Stimulated activated naive CD4-positive, alpha-beta T cell (primary cell): ENCODE measurements at regions not wholly inside any gene's neighbourhood (a gene's known extent, or its start where the extent isn't known, plus 50 kb on each side); places are given as distances from the start of the nearest gene placed in this dataset.
"Not testable (repeated sequence)": the region's sequence is repeated elsewhere in the genome, so short reads cannot be mapped to it uniquely, and the experiment has no call there.

Experiments used
- DNase-seq, 6 experiments: peaks; one replicate each; lab custom pipeline; 2025; lab: John Stamatoyannopoulos, UW

- DNase-seq = no peak
Observed at GRCh38 chr2:143870696-143871095, 649.2 kb downstream of the ZEB2 start.

DNA sequence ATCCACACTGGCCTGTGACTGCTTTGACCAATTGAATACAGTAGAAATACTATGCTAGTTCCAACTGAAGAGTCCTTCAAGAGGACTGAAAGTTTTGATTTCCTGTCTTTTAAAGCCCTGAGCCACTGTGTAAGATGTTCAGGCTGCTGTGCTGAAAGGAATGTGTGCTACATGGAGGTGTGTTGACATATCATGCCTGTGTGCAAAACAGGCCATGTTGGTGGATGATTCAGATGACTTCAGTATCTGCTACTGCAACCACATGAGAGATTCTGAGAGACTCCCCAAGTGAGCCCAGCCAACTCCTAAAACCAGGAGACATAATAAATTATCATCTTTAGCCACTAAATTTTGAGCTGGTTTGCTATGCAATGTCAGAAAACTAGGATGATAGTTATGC, 662.9 kb downstream of the ZEB2 start:
- no peak for DNase-seq

DNA sequence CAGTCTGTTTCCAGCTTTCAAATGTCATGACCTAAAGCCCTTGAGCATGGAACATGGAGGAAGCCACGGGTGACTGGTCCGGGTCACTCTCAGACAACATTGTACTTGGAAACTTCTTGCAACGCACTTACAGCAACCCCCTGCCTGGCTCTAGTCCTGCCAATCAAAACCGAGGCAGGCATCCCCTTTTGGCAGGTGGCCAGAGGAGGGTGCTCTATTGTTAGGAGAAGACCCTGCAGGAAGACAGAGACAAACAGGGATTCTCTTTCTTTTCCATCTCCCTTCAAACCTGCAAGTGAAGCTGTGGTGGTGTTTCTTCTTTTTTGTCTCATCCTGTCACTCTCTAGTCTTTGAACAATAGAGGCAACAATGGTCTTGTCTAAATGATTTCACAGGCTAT, 667.2 kb downstream of the ZEB2 start:
- no peak for DNase-seq

GRCh38 chr2:143850084-143850483, 669.8 kb downstream of the ZEB2 start:
- no peak for DNase-seq

- no peak for DNase-seq
Observed at GRCh38 chr2:143847257-143847656, 672.7 kb downstream of the ZEB2 start.

DNA sequence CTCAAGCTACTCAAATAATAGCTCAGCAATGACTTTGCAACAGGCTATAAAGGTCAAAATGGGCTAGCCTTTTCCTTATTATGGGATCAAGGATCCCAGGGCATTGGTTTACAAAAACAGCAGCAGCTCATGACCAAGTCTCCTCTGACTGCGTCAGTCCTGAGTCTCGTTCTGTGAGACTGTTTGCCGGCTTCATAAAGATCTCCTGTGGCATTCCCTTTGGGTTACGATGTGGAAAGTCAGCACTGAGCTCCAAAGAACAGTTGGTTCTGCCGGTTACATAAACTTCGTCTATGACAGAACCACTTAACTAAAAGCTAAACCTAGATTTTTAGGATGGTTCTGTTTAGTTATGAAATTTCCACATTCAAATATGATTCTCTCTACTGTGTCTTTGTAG, 674.9 kb downstream of the ZEB2 start:
- DNase-seq = no peak

- DNase-seq = no peak
Observed at GRCh38 chr2:143843686-143844085, 676.2 kb downstream of the ZEB2 start.

GRCh38 chr2:143842836-143843235, 677.1 kb downstream of the ZEB2 start:
- no peak for DNase-seq

GRCh38 chr2:143841935-143842334, 678.0 kb downstream of the ZEB2 start:
- no peak for DNase-seq

DNA sequence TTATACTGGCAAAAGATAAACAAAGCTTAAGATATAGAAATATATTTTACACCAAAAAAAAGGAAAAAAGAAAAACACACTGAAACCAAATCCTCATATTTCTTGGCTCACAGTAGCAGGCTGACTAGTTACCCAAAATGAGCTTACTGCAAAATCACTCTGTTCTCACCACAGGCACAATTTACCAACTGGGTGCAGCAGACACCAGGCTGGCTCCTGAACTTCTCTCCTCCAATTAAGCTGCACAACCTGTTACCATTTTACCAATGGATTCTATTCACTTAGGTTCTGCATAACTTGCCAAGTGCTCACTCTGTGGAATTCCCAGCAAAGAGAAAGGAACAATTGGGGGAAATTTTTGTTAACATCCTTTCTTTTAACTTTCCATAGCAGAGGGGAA, 679.3 kb downstream of the ZEB2 start:
- no peak for DNase-seq

DNA sequence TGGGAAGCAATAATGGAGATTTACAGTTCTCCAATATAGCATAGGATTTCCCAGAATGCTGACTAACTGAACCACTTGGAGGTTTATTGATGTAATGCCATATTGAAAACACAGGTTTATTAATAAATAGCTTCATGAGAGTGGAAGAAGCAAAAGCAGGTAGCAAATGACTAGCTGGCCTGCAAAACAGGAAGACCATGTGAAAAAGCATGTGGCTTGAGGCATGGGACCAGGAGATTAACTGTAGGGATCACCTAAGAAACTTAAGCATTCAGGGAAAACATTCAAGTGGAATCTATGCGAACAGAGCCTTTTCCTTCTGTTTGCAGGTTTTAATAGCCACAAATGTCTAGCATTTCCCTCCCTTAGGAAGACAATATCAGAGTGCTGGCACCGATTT, 679.7 kb downstream of the ZEB2 start:
- no peak for DNase-seq

DNA sequence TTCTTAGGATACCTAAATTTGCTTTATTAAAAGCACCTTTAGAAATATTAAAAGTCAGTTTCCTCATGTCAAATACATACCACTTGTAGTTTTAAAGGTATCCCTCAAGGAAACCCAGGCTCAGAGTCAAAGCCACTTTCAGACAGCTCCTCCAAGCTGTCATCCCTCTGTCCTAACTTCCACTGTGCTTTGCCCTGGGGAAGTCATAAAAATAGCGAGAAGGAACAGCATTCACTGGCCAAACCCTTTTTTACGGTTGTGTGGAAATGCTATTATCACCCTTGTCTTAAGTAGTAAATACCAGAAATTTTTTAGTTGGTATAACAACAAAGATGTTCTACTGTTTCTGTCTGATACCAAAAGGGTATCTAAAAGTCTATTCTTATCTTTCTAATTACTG, 680.5 kb downstream of the ZEB2 start:
- no peak for DNase-seq

GRCh38 chr2:143837055-143837454, 682.9 kb downstream of the ZEB2 start:
- not testable (repeated sequence) for DNase-seq

DNA sequence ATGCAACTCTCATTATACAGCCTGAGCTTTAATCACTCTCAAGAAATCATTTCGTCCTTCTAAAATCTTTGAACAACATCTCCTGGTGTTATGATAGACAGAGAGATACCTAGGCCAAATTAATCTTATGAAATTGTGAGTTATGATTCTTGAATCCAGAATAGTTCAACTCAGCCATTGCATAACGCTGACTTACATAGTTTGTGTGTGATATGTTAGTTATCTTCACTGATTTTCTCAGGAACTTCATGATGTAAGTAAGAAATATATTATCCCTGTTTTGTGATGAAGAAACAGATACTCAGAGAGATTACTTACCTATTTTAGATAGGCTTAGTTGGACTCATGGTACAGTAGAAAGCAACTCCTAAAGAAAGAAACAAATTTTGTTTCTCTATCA, 684.4 kb downstream of the ZEB2 start:
- DNase-seq = no peak

DNA sequence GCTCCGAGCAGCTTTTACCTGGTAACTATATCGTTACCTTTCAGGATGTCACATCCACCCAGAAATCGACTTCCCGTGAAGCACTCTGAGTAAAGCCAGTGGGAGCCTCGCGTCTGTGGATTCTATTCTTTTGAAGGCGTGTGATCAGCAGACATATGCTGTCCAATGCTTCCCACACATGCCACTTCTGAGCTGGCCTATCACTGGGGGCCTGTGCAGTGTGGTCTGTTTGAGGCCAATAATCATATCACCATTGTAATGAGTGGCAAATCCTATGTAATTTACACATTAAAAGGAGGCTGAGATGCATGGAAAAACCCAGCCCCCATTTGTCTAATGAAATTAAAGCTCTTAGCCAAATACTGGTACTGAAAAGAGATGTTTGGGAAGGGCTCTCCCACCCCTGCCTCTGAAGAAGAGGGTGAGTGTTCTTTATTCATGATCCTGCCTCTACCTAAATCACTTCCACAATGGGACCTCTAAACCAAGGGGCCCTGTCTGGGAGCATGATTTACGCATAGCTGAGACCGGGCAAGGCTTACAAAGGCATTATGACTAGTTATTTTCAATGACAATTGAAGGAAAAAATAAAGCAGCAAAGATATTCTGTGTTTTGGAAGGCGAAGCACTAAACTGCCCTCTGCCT, 686.8 kb downstream of the ZEB2 start:
- no peak for DNase-seq

- no peak for DNase-seq
Observed at GRCh38 chr2:143830476-143830875, 689.4 kb downstream of the ZEB2 start.

- no peak for DNase-seq
Observed at GRCh38 chr2:143828763-143829537, 691.0 kb downstream of the ZEB2 start.

DNA sequence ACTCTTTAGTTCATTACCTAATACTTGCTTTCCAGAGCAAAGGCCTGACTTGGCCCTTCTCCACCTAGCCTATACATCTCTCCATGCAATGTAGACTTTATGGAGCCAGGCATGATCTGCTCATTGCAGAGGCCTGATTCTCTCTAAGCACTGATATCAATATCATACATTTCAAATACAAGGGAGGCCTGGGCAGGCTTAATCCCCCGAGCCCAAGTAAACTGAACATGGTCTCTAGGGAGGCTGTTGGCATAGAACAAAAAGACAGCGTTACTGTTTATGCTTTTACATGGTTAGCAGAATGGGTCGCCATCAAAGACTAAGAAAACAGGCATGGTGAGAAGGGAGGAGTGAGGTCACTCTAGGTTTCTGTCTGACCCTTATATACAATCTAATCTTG, 695.1 kb downstream of the ZEB2 start:
- no peak for DNase-seq

- no peak for DNase-seq
Observed at GRCh38 chr2:143823876-143824275, 694.7 kb downstream of the ARHGAP15 start.

GRCh38 chr2:143823296-143823695, 694.1 kb downstream of the ARHGAP15 start:
- no peak for DNase-seq

DNA sequence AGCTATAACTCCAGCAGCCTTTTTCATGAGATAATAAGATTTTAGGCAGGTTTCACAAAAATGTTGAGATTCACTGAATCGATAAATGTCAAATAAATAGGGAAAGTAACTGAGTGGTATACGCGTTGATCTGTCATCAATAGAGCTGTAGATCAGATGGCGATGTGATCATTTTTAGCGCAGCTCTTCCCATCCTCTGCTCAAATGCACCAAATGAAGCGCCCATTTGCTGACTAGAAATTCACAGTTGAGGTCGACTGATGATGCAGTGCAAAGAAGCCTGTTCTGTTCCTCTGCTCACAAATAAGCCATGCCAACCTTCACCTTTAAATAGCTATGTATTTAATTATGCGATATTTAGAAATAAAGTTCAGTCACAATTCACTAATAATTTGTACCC, 693.5 kb downstream of the ARHGAP15 start:
- no peak for DNase-seq

GRCh38 chr2:143819764-143820163, 690.5 kb downstream of the ARHGAP15 start:
- no peak for DNase-seq

DNA sequence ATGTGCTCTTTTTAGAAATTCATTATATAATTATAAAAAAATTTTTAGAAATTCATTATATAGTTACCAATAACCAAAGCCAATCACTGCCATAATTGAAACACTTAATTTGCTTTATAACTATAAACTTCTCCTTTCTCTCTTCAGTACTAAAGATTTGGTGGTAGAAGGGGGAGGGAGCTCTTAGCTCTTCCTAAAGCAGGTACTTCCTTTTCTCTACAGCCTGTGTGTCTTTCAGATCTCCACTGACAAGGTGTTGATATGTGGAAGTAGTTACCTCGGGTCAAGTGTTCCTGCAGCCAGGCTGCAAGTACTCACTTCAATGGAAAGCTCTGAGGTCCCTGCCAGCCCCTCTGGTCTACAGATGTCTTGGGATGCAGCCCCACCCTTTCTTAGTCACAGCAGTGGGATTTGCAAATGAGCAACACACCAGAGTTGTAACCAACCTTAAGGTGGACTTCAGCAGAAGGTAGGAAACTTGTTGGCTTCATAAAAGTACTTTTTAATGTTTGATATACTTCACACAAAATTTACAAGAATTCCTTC, 690.0 kb downstream of the ARHGAP15 start:
- DNase-seq = no peak
